Pons (tissue), 1 donor: ENCODE measurements at regions not wholly inside any gene's neighbourhood (a gene's known extent, or its start where the extent isn't known, plus 50 kb on each side); places are given as distances from the start of the nearest gene placed in this dataset.
A peak's percentile ranks its signal among the peaks of the same experiment; 100 is the strongest.

Experiments used
- DNase-seq: peaks from one replicate; pipeline ENCODE4 v3.0.0-alpha.2; 2016; ENCODE audit warnings: low spot score

DNA sequence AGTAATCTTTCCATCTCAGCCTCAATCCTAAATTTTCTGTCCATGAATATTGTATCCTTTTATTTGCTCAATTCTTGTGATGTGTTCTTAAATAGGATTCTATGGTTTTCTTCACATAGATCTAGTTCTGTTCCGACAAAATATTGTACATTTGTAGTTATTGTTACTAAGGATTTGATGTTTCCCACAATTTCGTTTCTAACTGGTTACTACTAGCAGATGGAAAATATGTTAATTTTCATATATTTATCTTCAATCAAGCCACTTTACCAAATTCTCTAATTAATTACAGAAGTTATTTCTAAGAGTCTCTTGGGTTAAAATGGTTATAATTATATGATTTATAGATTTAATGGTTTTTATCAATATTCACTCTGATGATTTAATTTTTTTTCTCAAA lies 60.3 kb downstream of the SEC61B start:
- DNase-seq = no peak

DNA sequence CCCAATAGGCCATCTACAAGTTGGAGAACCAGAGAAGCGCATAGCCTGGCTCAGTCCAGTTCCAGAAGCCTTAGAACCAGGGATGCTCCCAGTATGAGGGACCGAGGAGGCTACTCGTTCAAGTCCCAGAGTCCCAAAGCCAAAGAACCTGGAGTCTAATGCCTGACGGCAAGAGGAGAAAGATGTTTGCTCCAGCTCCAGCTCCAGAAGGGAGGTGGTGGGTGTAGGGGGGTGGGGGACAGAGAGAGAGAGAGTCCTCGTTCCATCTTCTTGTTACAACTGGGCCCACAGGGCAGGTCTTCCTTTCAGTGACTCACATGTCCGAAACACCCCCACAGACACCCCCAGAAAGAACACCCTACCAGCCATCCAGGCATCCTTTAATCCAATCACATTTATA lies 63.9 kb downstream of the SEC61B start:
- DNase-seq = no peak

DNA sequence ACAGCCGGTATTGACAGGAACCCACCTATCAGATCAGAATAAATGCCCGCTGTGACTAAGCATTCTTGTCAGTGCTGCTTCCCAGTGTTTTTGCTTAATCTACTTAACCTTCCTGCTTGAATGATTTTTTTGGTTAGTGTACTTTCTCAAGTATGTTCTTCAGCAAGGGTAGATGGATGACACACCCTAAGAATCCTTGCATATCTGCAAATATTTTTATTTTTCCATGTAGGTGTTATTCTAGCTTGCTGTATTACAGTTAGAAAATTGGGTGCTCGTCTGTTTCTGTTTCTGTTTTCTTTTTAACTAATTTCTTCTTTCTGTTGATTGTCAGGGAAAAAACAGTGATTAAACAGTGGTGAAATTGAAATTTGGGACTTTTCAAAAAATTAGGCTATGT lies 64.5 kb downstream of the SEC61B start:
- DNase-seq = no peak

- no peak for DNase-seq
Measured at GRCh38 chr9:99287641-99288040, 65.6 kb downstream of the SEC61B start.

DNA sequence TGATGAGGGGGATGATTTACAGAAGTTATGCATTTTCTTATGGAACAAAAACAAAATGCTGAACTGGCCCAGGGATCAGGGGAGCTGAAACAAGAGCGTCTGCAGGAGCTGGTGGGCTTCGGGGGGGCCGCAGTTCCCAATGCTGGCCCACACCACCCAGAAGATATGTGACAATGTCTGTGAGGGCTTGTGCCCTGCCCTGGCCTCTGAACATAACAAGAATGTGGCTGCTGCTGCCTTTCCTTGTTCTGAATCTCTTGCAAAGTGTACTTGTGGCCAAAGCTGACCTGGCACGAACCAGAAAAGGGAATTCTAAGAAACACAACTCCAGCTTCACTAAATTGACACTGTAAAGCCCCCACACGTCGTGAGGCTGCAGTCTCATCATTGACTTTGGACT lies 66.7 kb downstream of the SEC61B start:
- no peak for DNase-seq

GRCh38 chr9:99294850-99295461 lies 72.9 kb downstream of the SEC61B start:
- DNase-seq = no peak

- no peak for DNase-seq
Measured at GRCh38 chr9:99296291-99296951, 74.3 kb downstream of the SEC61B start.

- DNase-seq = no peak
Measured at GRCh38 chr9:99298614-99299013, 76.5 kb downstream of the SEC61B start.

DNA sequence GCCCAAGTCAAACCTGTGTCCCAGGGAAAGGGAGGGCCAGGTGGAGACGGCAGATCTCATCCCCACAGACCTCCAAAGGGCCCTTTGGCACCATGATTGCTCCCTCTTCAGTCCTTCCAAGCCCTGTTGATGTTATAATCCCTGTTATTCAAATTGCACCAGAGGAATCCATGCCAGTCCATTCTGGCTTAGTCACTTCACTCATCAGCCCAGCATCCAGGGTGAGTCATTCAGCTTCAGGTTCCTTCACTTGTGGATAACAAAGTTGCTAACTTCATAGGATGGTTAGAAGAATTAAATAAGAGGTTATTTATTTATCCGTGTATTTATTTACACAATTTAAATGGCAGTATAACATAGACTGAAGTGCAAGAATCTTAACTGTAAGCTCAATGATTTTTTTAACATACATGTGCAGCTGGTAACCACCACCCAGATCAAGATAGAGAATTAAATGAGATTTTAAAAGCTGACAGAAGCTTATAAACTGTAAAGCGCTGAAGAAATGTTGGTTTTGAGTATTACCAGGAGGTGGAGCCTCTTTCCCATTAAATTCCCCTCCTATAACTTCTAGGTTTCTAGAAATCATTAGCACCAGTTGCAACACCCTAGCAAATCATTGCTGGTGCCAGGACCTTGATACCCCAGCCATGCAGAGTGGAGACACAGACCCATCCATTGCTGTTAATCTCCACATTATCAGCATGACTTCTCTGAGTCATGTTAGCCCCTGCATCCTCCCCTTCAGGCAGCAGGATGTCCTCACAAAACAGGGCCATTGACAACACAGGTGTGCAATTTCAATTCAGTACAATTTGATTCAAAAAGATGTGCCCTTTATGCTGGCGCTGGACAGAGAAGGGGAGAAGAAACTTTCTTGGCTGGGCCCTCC lies 77.4 kb downstream of the SEC61B start:
- peak; percentile 23 for DNase-seq

GRCh38 chr9:99300103-99300439 lies 78.0 kb downstream of the SEC61B start:
- no peak for DNase-seq

DNA sequence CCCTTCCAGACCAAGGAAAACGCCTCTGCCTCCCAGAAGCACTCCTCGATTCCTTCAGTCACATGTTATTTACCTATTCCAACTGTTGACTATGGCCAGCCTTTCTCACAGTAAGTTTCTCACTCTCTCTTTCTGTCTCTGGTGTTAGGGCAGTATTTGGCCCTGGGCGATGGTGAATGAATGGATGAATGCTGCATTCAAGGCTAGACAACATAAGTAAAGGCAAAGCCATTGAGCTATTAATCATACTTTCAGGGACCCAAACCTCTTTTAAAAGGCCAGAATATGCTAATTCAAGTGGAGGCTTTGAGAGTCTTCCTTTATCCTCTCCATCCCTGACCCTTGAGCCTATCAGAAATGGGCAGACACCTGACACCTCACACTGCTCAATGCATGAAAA lies 78.5 kb downstream of the SEC61B start:
- no peak for DNase-seq

DNA sequence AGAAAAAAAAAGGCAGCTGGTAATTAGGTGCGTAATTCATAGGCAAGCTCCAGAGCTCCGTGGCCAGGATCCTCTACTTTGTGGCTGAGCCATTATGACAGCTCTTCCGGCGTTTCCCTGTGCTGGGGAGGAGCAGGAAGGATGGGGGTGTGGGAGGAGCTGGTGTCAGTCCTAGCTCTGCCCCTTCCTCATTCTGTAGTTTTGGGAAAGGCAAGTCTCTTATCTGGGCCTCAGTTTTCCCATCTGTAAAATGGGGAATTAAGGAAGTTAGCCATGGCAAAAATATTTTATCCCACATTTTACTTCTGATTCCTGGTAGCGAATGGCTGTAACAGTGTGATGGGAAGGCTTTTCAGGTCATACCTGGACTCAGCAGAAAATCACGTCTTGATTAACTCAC lies 81.1 kb downstream of the SEC61B start:
- DNase-seq = no peak

DNA sequence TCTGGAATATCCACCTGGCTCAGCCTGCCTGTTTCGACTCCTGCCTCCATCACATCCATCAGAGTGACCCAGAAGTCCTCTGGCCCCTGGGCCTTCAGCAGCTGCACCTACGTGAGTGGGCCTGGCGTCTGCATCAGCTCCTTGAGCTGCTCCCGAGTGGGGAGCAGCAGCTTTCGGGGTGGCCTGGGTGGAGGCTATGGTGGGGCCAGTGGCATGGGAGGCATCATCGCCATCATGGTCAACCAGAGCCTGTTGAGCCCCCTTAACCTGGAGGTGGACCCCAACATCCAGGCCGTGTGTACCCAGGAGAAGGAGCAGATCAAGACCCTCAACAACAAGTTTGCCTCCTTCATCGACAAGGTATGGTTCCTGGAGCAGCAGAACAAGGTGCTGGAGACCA lies 83.0 kb downstream of the SEC61B start:
- DNase-seq = no peak

DNA sequence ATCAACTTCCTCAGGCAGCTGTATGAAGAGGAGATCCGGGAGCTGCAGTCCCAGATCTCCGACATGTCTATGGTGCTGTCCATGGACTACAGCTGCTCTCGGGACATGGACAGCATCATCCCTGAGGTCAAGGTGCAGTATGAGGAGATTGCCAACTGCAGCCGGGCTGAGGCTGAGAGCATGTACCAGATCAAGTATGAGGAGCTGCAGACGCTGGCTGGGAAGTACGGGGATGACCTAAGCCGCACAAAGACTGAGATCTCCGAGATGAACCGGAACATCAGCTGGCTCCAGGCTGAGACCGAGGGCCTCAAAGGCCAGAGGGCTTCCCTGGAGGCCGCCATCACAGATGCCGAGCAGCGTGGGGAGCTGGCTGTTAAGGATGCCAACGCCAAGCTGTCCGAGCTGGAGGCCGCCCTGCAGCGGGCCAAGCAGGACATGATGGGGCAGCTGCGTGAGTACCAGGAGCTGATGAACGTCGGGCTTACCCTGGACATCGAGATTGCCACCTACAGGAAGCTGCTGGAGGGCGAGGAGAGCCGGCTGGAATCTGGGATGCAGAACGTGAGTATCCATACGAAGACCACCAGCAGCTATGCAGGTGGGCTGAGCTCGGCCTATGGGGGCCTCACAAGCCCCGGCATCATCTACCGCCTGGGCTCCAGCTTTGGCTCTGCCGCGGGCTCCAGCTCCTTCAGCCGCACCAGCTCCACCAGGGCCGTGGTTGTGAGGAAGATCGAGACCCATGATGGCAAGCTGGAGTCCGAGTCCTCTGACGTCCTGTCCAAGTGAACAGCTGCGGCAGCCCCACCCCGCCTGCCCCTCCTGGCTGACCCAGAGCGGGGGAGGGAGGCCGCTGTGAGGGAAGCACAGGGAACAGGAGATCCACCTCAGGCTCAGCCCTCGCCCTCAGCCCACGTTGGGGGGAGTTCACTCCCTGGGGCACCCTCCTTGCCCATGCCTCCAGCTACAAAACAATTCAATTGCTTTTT lies 84.0 kb downstream of the SEC61B start:
- no peak for DNase-seq

DNA sequence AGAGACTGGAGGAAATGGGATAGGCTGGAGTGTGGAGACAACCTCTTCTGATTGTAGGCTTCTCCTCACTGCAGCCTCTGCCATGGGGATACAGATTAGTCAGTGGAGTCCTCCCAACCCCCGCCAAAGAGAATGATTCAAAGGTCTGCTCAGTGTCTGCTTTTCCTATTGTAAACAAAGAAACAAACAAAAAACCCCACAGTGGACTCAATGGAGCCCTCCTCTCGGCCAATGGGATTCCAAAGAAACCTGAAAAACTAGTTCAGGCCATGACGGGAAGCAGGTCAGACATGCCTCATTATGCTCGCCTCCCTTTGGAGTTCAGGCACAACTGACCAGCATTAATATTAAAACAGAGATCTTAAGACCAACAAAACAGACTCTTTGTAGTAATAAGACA lies 85.8 kb downstream of the SEC61B start:
- DNase-seq = no peak

DNA sequence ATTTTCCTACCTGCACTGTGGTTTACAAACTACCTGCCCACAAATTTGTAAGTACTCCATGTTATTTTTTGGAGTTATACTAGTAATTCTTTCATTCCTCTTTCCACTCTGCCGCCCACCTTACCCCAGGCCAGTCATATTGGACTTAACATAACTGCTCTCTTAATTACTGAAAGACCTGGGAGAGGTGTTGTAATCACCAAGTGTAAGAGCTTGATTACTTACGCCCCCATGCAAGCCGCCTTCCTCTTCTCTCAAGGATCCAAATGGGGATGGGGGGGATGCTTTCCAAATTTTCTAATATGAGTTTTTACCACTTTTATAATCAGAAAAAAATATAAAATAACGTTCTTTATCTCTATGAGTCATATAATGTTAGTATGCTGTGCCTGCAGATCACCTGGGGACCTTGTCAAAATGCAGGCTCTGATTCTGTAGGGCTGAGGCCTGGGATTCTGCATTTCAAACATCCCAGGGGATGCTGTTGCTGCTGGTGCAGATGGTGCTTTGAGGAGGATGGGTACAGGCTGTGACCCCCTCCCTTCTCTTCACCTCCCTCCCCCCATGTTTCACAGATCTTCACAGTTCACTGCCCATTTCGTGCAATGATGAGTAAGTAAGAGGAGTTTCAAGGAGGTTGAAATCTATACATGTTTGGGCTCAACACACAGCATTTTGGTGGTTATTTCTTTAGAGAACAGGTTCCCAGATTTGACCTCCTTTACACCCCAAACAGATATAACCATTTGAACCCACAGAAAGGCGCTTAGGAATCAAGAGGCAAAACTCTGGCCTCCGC lies 87.3 kb downstream of the SEC61B start:
- no peak for DNase-seq

DNA sequence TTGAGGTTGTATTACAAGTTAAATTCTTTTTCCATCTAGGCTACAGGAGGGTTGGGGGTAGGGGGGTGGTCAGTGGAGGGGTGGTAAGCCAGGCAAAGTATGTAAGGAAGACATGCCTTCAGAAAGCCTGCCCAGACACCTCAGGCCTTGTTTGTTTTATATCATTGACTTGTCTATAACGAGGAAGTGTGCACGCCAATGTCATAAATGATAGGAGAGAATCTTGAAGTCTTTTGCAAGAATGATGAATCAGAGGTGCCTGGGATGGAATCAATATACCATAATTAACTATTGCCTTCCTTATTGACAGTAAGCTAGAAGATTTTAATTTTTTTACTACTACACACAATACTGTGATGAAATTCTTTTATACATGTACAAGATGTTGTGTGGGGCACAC lies 90.7 kb downstream of the SEC61B start:
- DNase-seq = no peak

GRCh38 chr9:99319048-99319447 lies 97.0 kb downstream of the SEC61B start:
- no peak for DNase-seq

GRCh38 chr9:99322299-99322698 lies 100.2 kb downstream of the SEC61B start:
- no peak for DNase-seq

DNA sequence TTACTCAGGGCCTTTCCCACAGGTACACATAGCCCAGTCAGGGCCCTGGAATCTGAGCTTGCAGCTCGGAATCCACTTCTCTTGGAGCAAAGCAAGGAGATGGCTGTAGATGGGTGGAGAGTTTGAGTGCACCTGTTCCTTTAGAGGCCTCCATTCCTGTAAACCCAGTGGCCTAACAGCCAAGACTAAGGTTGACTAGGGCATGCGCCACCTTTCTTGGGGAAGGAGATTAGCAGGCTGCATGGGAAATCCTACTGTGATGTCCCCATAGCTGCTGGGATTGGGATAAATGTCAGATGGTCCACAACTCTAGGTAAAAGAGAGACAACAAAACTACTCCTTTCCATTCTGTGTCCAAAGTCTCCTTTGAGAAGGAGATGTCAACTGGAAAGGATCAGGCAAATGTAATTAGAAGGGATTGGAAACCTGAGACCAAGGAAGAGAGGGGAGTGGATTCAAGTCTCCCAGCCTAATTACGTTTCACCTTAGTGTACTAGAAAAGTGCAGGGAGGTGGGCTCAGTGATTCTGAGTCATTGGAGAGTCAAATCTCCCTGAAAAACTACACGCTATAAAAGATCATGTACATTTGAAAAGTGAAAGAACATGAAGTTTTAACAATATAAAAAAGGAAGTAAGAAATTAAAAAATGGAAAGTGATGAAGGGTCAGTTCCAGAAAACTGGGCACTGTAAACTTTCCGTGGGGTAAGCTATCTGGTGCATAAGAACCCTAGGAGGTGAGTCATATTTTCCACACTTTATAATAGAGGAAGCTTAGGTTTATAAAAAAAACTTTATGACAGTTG lies 104.2 kb downstream of the SEC61B start:
- DNase-seq = no peak

DNA sequence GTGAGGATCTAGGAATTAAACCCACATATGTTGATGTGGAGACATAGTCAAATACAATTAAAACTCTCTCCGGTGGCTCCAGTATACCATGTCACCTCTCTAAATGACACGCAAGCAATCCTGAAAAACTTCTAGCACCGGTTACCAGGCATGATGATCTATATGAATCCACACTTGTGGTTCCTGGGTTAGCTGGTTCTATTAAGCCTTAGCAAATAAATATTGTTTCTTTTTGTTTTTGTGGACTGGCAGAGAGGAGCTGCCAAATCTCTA lies 104.8 kb downstream of the SEC61B start:
- no peak for DNase-seq
